Hepatocyte (in vitro differentiated cells): ENCODE measurements at regions not wholly inside any gene's neighbourhood (a gene's known extent, or its start where the extent isn't known, plus 50 kb on each side); places are given as distances from the start of the nearest gene placed in this dataset.
"Not testable (repeated sequence)": the region's sequence is repeated elsewhere in the genome, so short reads cannot be mapped to it uniquely, and the experiment has no call there.

ENCODE experiments used
- CTCF ChIP-seq: fragments of 200-600 bp; sonication (generic); IDR thresholded peaks from 2 replicates; pipeline ENCODE4 v1.5.1; 2016; ENCODE audit warnings: antibody characterized with exemption, mild to moderate bottlenecking; ENCODE audit not compliant: poor library complexity
- EZH2 ChIP-seq: fragments of 200-600 bp; sonication (generic); IDR thresholded peaks from 2 replicates; pipeline ENCODE4 v1.6.1; 2016; ENCODE audit warnings: antibody characterized with exemption, mild to moderate bottlenecking, borderline replicate concordance

- TF ChIP-seq CTCF, EZH2: not testable (repeated sequence)
These were observed 626.0 kb upstream of the ST8SIA4 start for GRCh38 chr5:101529094-101529493.
